ENCODE measurements at regions not wholly inside any gene's neighbourhood (a gene's known extent, or its start where the extent isn't known, plus 50 kb on each side); places are given as distances from the start of the nearest gene placed in this dataset.

DNA sequence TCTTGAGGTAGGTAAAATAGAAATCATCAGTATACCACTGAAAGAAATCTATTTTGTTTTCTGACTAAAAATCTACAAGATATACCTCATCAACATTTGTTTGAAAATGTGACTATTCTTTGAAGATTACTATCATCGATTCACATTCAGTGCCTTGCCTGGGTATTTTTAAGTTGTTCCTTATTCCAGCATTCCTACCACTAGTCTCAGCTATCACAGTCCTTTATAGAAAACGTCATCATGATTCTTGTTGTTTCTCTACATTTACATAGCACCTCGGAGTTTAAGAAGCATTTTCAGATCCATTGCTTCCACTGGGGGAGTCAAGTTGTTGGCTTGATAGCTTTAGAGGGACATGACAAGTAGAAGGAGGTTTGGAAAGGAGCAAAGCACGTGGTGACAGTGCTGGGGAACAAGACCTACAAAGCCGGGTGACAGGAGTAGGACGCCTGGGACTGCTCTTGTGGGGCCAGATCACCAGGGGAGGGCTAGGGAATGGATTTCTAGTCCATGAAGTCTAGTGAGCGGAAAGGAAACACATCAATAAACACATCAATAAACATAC, 61.5 kb downstream of the HES1 start:
- POLR2A ChIA-PET: no interaction called here
- no peak overlapping the region for H3K4me3 ChIP-seq (ENCODE audit: low read depth, low read length)
- TF ChIP-seq, protein P1, sequence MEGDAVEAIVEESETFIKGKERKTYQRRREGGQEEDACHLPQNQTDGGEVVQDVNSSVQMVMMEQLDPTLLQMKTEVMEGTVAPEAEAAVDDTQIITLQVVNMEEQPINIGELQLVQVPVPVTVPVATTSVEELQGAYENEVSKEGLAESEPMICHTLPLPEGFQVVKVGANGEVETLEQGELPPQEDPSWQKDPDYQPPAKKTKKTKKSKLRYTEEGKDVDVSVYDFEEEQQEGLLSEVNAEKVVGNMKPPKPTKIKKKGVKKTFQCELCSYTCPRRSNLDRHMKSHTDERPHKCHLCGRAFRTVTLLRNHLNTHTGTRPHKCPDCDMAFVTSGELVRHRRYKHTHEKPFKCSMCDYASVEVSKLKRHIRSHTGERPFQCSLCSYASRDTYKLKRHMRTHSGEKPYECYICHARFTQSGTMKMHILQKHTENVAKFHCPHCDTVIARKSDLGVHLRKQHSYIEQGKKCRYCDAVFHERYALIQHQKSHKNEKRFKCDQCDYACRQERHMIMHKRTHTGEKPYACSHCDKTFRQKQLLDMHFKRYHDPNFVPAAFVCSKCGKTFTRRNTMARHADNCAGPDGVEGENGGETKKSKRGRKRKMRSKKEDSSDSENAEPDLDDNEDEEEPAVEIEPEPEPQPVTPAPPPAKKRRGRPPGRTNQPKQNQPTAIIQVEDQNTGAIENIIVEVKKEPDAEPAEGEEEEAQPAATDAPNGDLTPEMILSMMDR (IDR thresholded peaks at IDR 0.05; ENCODE audit: insufficient read depth, low read length, missing control alignments): no peak
- no peak for DNase-seq (ENCODE audit: low read depth, low spot score)
- CTCF ChIA-PET: no interaction called here

DNA sequence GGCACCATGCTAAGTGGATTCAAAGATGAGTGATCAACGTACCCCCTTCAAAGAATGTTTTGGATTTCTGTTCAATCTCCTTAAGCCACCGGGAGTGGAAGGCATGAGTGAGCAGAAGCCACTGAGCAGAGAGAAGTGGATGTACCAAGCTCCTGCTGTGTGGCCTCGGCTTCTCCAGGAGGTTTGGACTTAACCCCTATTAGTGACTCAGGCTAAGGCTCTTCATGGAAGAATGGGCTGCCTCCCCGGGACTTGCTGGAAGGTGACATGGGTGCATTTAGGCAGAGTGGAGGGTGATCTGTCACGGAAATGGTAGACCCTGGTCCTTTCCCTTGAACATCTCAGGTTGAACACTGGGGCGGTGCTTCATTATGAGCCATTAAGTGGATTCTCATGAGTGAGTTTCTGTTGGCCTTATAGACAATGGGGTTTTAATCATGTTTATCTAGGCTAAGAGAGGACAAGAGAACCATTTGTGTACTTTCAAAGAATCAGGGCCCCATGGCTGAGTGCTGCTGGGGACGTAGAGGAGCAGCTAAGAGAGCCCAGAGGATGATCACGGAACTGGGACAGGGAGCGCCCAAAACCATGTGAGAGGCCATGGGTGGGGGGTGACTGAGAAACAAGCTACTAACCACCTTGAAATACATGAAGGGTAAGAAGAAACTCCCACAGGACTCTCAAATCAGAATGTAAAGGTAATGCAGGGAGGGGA, 62.2 kb downstream of the HES1 start:
- TF ChIP-seq, protein P1 (IDR thresholded peaks at IDR 0.05; ENCODE audit: insufficient read depth, low read length, missing control alignments): no peak
- DNase-seq (ENCODE audit: low read depth, low spot score): no peak
- POLR2A ChIA-PET: no interaction called here
- CTCF ChIA-PET: no interaction called here
- H3K4me3 ChIP-seq (ENCODE audit: low read depth, low read length): no peak overlapping the region

DNA sequence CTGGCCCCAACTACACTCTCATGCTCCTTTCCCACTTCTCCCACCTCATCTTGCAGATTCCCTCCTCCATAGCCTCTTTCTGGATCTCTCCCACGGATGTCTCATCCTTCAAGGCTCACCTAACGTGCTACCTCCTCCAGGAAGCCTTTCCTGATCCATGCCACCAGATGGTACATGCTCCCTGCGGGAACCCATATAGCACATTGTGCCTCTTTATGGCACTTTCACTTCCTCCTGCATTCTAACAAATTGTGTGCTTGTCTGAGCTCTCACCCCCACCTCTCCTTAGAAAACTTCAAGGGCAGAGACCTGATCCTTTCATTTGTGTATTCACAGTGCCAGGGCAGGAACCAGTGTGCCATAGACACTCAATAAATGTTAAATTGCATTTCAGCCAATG, 63.0 kb downstream of the HES1 start:
- ChIA-PET CTCF (no interaction called here), POLR2A (no interaction called here)
- no peak overlapping the region for H3K4me3 ChIP-seq (ENCODE audit: low read depth, low read length)
- TF ChIP-seq, protein P1 (IDR thresholded peaks at IDR 0.05; ENCODE audit: insufficient read depth, low read length, missing control alignments): no peak
- DNase-seq (ENCODE audit: low read depth, low spot score): no peak

DNA sequence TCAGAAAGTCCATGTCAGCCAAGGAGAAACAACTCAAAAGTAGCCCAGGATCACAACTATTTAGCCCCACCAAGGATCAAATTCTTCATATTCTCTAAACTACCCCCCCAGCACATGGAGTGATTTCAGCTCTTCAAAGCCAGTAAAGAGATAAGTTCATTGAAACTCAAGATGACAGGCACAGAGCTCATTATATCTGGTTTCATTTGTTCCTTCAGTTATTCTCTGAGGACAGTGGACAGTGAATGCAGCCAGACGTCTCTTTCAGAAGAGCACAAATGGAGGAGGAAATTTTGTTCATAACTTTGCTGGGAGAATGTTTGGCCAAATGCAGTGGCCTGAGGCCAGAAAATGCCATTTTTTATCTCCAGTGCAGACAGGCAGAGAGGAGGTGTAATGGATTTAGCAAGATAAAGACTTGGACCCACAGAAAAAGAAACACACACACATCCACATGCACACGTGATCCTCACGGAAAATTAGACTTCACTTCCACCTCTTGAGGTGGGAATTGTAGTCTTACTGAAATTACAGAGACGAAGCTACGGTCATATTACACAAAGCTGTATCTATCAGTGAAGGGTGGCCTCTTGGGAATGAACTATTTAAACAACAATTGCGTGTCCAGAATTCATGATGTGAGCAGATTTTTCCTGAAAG, 64.6 kb downstream of the HES1 start:
- DNase-seq (ENCODE audit: low read depth, low spot score): no peak
- H3K4me3 ChIP-seq (ENCODE audit: low read depth, low read length): no peak overlapping the region
- POLR2A ChIA-PET: no interaction called here
- CTCF ChIA-PET: no interaction called here
- TF ChIP-seq, protein P1 (IDR thresholded peaks at IDR 0.05; ENCODE audit: insufficient read depth, low read length, missing control alignments): no peak

DNA sequence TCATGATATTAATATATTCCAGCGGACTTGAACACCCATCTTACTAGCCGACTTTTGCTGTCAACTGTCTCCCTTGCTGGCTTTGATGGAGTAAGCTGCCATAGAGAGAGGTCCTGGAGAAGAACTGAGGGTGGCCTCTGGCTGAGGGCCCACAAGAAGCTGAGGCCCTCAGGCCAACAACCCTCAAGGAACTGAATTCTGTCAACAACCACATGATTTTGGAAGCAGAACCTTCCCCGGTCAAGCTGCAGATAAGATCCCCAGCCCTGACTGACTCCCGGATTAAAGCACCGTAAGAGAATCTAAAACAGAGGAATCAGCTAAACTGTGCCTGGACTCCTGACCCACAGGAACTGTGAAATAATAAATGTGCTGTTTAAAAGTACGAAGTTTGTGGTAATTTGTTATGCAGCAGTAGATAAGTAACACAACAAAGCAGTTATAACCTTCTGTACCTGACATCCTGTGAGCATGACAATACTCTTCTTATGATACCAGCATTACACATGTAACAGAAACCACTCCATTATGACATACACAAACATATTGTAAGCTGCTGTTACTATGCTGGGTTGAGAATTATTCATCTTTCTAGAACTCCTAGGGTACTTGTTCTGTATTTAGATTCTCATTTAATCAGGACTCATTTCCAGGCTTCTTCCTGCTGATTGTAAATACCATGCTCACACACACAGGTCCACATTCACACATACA, 66.2 kb downstream of the HES1 start:
- DNase-seq (ENCODE audit: low read depth, low spot score): no peak
- no peak overlapping the region for H3K4me3 ChIP-seq (ENCODE audit: low read depth, low read length)
- CTCF ChIA-PET: no interaction called here
- POLR2A ChIA-PET: no interaction called here
- TF ChIP-seq, protein P1 (IDR thresholded peaks at IDR 0.05; ENCODE audit: insufficient read depth, low read length, missing control alignments): no peak

DNA sequence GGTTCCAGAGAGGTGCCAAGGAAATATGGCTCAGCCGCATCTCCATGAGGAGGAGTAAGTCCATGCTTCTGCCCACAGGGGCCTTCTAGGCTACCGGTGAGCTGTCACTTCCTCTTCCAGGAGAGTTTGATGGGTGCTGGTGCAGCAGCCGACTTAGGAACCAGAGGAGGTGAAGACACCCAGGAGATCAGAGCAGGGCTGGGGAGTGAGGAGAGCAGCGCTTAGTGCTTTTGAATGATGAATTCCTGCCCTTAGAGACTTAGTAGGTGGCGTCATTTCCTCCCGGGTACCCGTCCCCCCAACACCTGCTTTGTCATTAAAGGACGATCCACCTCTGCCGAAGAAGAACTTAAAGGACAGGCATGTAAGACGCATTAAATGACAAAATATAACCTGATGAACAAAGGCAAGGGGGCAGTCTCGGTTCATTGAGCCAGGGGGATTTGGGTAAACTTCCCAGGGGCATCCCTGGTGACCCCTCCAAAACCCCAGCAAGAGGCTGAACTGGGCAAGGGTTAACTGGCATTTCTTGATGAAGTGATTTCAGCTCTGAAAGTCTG, 67.6 kb downstream of the HES1 start:
- ChIA-PET POLR2A (no interaction called here), CTCF (no interaction called here)
- TF ChIP-seq, protein P1 (IDR thresholded peaks at IDR 0.05; ENCODE audit: insufficient read depth, low read length, missing control alignments): no peak
- DNase-seq (ENCODE audit: low read depth, low spot score): no peak
- H3K4me3 ChIP-seq (ENCODE audit: low read depth, low read length): no peak overlapping the region

Data from AG04449 (cell line).